22Rv1 (cell line): ENCODE measurements at regions not wholly inside any gene's neighbourhood (a gene's known extent, or its start where the extent isn't known, plus 50 kb on each side); places are given as distances from the start of the nearest gene placed in this dataset.

Experiments used
- ZFX ChIP-seq: fragments of 450-650 bp; IDR thresholded peaks from 2 replicates; pipeline ENCODE4 v1.6.1; 2017; ENCODE audit warnings: antibody characterized with exemption, borderline replicate concordance
- TF ChIP-seq, protein P1 (sequence below): fragments of 450-650 bp; IDR thresholded peaks from 2 replicates; pipeline ENCODE4 v1.5.1; 2017; ENCODE audit warnings: mild to moderate bottlenecking

GRCh38 chr2:21314322-21314835 is 190.6 kb downstream of the TDRD15 start:
- no peak for TF ChIP-seq ZFX
- TF ChIP-seq, protein P1, sequence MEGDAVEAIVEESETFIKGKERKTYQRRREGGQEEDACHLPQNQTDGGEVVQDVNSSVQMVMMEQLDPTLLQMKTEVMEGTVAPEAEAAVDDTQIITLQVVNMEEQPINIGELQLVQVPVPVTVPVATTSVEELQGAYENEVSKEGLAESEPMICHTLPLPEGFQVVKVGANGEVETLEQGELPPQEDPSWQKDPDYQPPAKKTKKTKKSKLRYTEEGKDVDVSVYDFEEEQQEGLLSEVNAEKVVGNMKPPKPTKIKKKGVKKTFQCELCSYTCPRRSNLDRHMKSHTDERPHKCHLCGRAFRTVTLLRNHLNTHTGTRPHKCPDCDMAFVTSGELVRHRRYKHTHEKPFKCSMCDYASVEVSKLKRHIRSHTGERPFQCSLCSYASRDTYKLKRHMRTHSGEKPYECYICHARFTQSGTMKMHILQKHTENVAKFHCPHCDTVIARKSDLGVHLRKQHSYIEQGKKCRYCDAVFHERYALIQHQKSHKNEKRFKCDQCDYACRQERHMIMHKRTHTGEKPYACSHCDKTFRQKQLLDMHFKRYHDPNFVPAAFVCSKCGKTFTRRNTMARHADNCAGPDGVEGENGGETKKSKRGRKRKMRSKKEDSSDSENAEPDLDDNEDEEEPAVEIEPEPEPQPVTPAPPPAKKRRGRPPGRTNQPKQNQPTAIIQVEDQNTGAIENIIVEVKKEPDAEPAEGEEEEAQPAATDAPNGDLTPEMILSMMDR = no peak
